CMK (cell line): ENCODE measurements at regions not wholly inside any gene's neighbourhood (a gene's known extent, or its start where the extent isn't known, plus 50 kb on each side); places are given as distances from the start of the nearest gene placed in this dataset.

Experiments
- DNase-seq: peaks from one replicate; pipeline ENCODE4 v3.0.0-alpha.2; 2010; ENCODE audit warnings: low read depth

- no peak for DNase-seq
These were observed 881.1 kb upstream of the NUDT12 start for GRCh38 chr5:104443706-104444105.

- no peak for DNase-seq
These were observed 869.4 kb upstream of the NUDT12 start for GRCh38 chr5:104431981-104432380.

- no peak for DNase-seq
These were observed 868.5 kb upstream of the NUDT12 start for GRCh38 chr5:104431002-104431620.

GRCh38 chr5:104429911-104430310, 867.3 kb upstream of the NUDT12 start:
- DNase-seq = no peak

- no peak for DNase-seq
These were observed 858.8 kb upstream of the NUDT12 start for GRCh38 chr5:104421431-104421830.

GRCh38 chr5:104418056-104418455, 855.5 kb upstream of the NUDT12 start:
- DNase-seq = no peak

GRCh38 chr5:104412649-104413240, 850.2 kb upstream of the NUDT12 start:
- peak; percentile 3 for DNase-seq

GRCh38 chr5:104400941-104401340, 838.4 kb upstream of the NUDT12 start:
- DNase-seq = no peak

- no peak for DNase-seq
These were observed 823.3 kb upstream of the NUDT12 start for GRCh38 chr5:104385906-104386305.

GRCh38 chr5:104375345-104375744, 812.8 kb upstream of the NUDT12 start:
- DNase-seq = no peak

GRCh38 chr5:104372796-104373195, 810.2 kb upstream of the NUDT12 start:
- DNase-seq = no peak

- no peak for DNase-seq
These were observed 809.8 kb upstream of the NUDT12 start for GRCh38 chr5:104372376-104372775.

- DNase-seq = no peak
These were observed 807.9 kb upstream of the NUDT12 start for GRCh38 chr5:104370523-104370922.

GRCh38 chr5:104367978-104368377, 805.4 kb upstream of the NUDT12 start:
- DNase-seq = no peak

- no peak for DNase-seq
These were observed 801.0 kb upstream of the NUDT12 start for GRCh38 chr5:104363567-104363966.

GRCh38 chr5:104361932-104362331, 799.3 kb upstream of the NUDT12 start:
- DNase-seq = no peak

- DNase-seq = no peak
These were observed 792.8 kb upstream of the NUDT12 start for GRCh38 chr5:104355350-104355749.

- no peak for DNase-seq
These were observed 790.8 kb upstream of the NUDT12 start for GRCh38 chr5:104353371-104353770.

- no peak for DNase-seq
These were observed 790.4 kb upstream of the NUDT12 start for GRCh38 chr5:104352954-104353353.

- no peak for DNase-seq
These were observed 784.6 kb upstream of the NUDT12 start for GRCh38 chr5:104347119-104347708.

- DNase-seq = no peak
These were observed 782.8 kb upstream of the NUDT12 start for GRCh38 chr5:104345222-104346016.

- no peak for DNase-seq
These were observed 782.2 kb upstream of the NUDT12 start for GRCh38 chr5:104344809-104345208.

- no peak for DNase-seq
These were observed 765.2 kb upstream of the NUDT12 start for GRCh38 chr5:104327801-104328200.
